ENCODE measurements at regions not wholly inside any gene's neighbourhood (a gene's known extent, or its start where the extent isn't known, plus 50 kb on each side); places are given as distances from the start of the nearest gene placed in this dataset.

GRCh38 chr2:114316532-114317300 is 125.7 kb upstream of the DPP10 start:
- TF ChIP-seq EGR1 (IDR thresholded peaks at IDR 0.05; ENCODE audit: low read depth in 2 of 2) (no peak), HNF4A (conservative IDR thresholded peaks at IDR 0.05) (no peak), ATF3 (IDR thresholded peaks at IDR 0.05) (no peak), GABPA (IDR thresholded peaks at IDR 0.05 in 1 of 2, conservative IDR thresholded peaks at IDR 0.05 in 1 of 2) (no peak), HNF4G (IDR thresholded peaks at IDR 0.05) (no peak), REST (IDR thresholded peaks at IDR 0.05) (no peak), NR2F2 (IDR thresholded peaks at IDR 0.05) (no peak), RAD21 (IDR thresholded peaks at IDR 0.05) (no peak), TAF1 (conservative IDR thresholded peaks at IDR 0.05) (no peak), YY1 (IDR thresholded peaks at IDR 0.05) (no peak), SP1 (IDR thresholded peaks at IDR 0.05) (no peak), FOXA2 (IDR thresholded peaks at IDR 0.05) (no peak), FOXA1 (IDR thresholded peaks at IDR 0.05) (no peak), JUND (IDR thresholded peaks at IDR 0.05) (no peak), RXRA (IDR thresholded peaks at IDR 0.05) (no peak)
- TF ChIP-seq, protein P1, sequence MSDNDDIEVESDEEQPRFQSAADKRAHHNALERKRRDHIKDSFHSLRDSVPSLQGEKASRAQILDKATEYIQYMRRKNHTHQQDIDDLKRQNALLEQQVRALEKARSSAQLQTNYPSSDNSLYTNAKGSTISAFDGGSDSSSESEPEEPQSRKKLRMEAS (IDR thresholded peaks at IDR 0.05) = no peak
- TF ChIP-seq, protein P2, sequence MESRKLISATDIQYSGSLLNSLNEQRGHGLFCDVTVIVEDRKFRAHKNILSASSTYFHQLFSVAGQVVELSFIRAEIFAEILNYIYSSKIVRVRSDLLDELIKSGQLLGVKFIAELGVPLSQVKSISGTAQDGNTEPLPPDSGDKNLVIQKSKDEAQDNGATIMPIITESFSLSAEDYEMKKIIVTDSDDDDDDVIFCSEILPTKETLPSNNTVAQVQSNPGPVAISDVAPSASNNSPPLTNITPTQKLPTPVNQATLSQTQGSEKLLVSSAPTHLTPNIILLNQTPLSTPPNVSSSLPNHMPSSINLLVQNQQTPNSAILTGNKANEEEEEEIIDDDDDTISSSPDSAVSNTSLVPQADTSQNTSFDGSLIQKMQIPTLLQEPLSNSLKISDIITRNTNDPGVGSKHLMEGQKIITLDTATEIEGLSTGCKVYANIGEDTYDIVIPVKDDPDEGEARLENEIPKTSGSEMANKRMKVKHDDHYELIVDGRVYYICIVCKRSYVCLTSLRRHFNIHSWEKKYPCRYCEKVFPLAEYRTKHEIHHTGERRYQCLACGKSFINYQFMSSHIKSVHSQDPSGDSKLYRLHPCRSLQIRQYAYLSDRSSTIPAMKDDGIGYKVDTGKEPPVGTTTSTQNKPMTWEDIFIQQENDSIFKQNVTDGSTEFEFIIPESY (IDR thresholded peaks at IDR 0.05) = no peak
- TF ChIP-seq, protein P3, sequence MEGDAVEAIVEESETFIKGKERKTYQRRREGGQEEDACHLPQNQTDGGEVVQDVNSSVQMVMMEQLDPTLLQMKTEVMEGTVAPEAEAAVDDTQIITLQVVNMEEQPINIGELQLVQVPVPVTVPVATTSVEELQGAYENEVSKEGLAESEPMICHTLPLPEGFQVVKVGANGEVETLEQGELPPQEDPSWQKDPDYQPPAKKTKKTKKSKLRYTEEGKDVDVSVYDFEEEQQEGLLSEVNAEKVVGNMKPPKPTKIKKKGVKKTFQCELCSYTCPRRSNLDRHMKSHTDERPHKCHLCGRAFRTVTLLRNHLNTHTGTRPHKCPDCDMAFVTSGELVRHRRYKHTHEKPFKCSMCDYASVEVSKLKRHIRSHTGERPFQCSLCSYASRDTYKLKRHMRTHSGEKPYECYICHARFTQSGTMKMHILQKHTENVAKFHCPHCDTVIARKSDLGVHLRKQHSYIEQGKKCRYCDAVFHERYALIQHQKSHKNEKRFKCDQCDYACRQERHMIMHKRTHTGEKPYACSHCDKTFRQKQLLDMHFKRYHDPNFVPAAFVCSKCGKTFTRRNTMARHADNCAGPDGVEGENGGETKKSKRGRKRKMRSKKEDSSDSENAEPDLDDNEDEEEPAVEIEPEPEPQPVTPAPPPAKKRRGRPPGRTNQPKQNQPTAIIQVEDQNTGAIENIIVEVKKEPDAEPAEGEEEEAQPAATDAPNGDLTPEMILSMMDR (IDR thresholded peaks at IDR 0.05; ENCODE audit: low read depth, low read length, missing input control) = no peak
- Histone ChIP-seq H3K9ac (ENCODE audit: low read depth in 1 of 2, low read length in 2 of 2) (no peak overlapping the region), H3K9me3 (ENCODE audit: control insufficient read depth in 4 of 4, low read length in 3 of 4) (no peaks in the 10 kb centered on the region), H3K4me3 (ENCODE audit: low read depth in 1 of 3, low read length in 3 of 3) (no peak overlapping the region), H3K4me1 (ENCODE audit: control insufficient read depth in 4 of 4, insufficient read depth in 4 of 4, low read length in 3 of 4) (no peaks in the 10 kb centered on the region), H3K27me3 (ENCODE audit: control insufficient read depth in 4 of 4, insufficient read depth in 4 of 4, low read length in 3 of 4) (no peaks in the 10 kb centered on the region), H3K36me3 (ENCODE audit: control insufficient read depth in 4 of 4, insufficient read depth in 3 of 4, low read depth in 1 of 4, low read length in 3 of 4) (no peaks in the 10 kb centered on the region), H3K27ac (ENCODE audit: low read depth in 1 of 2, low read length in 2 of 2) (no peak overlapping the region)
- no peak for DNase-seq (ENCODE audit: low spot score)
- 57% methylated on average over 2 of the region's 2 CpGs for WGBS

Data from liver (tissue), 8 donors.